CD1c-positive myeloid dendritic cell (primary cell): ENCODE measurements at regions not wholly inside any gene's neighbourhood (a gene's known extent, or its start where the extent isn't known, plus 50 kb on each side); places are given as distances from the start of the nearest gene placed in this dataset.
"Not testable (repeated sequence)": the region's sequence is repeated elsewhere in the genome, so short reads cannot be mapped to it uniquely, and the experiment has no call there.

ENCODE experiments used
- DNase-seq: peaks from one replicate; pipeline ENCODE4 v3.0.0-alpha.2; 2016; ENCODE audit errors: extremely low spot score

- no peak for DNase-seq
Measured at GRCh38 chr12:73677520-73678291, 859.9 kb upstream of the ATXN7L3B start.

- DNase-seq: no peak
Measured at GRCh38 chr12:73678335-73678734, 859.3 kb upstream of the ATXN7L3B start.

- no peak for DNase-seq
Measured at GRCh38 chr12:73699318-73699717, 838.3 kb upstream of the ATXN7L3B start.

- DNase-seq: no peak
Measured at GRCh38 chr12:73714655-73715054, 823.0 kb upstream of the ATXN7L3B start.

GRCh38 chr12:73716143-73716542 lies 821.5 kb upstream of the ATXN7L3B start:
- DNase-seq: not testable (repeated sequence)

GRCh38 chr12:73719223-73719622 lies 818.4 kb upstream of the ATXN7L3B start:
- no peak for DNase-seq

GRCh38 chr12:73726881-73727280 lies 810.8 kb upstream of the ATXN7L3B start:
- DNase-seq: no peak

- DNase-seq: no peak
Measured at GRCh38 chr12:73731658-73732057, 806.0 kb upstream of the ATXN7L3B start.

- no peak for DNase-seq
Measured at GRCh38 chr12:73769337-73769736, 768.3 kb upstream of the ATXN7L3B start.

GRCh38 chr12:73798523-73798922 lies 739.1 kb upstream of the ATXN7L3B start:
- no peak for DNase-seq

GRCh38 chr12:73815072-73815645 lies 722.5 kb upstream of the ATXN7L3B start:
- DNase-seq: no peak

GRCh38 chr12:73817161-73817560 lies 720.5 kb upstream of the ATXN7L3B start:
- no peak for DNase-seq

GRCh38 chr12:73833746-73834145 lies 703.9 kb upstream of the ATXN7L3B start:
- DNase-seq: no peak

GRCh38 chr12:73841963-73842362 lies 695.7 kb upstream of the ATXN7L3B start:
- no peak for DNase-seq

- DNase-seq: no peak
Measured at GRCh38 chr12:73863546-73863945, 674.1 kb upstream of the ATXN7L3B start.

- no peak for DNase-seq
Measured at GRCh38 chr12:73867147-73867546, 670.5 kb upstream of the ATXN7L3B start.

GRCh38 chr12:73877291-73877690 lies 660.3 kb upstream of the ATXN7L3B start:
- DNase-seq: not testable (repeated sequence)

- DNase-seq: no peak
Measured at GRCh38 chr12:73892201-73892600, 645.4 kb upstream of the ATXN7L3B start.

GRCh38 chr12:73898645-73899044 lies 639.0 kb upstream of the ATXN7L3B start:
- no peak for DNase-seq

GRCh38 chr12:73902260-73902659 lies 635.4 kb upstream of the ATXN7L3B start:
- DNase-seq: no peak

- DNase-seq: no peak
Measured at GRCh38 chr12:73906757-73907156, 630.9 kb upstream of the ATXN7L3B start.

GRCh38 chr12:73935817-73936216 lies 601.8 kb upstream of the ATXN7L3B start:
- DNase-seq: no peak

GRCh38 chr12:73947326-73948026 lies 590.2 kb upstream of the ATXN7L3B start:
- DNase-seq: no peak
